ENCODE measurements at regions not wholly inside any gene's neighbourhood (a gene's known extent, or its start where the extent isn't known, plus 50 kb on each side); places are given as distances from the start of the nearest gene placed in this dataset.

DNA sequence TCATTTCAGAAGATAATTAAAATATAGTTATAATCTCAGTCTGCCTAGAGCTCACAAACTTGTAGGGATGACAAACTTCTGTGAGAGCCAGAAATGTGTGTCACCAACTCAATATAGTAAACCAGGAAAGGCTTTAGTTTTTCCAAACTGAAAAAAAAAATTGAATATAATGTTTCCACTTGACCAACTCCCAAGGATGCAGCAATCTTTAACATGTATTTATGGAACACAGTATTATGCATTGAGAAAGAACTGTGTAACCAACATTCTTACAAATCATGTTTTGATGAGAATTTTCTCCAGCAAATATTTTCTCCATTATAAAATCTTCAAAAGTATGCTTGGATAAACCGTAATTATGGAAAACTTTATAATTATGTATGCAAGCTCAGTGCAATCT is 50.1 kb upstream of the KLF12 start:
- no peak overlapping the region for H3K27ac ChIP-seq
- TF ChIP-seq, protein P1, sequence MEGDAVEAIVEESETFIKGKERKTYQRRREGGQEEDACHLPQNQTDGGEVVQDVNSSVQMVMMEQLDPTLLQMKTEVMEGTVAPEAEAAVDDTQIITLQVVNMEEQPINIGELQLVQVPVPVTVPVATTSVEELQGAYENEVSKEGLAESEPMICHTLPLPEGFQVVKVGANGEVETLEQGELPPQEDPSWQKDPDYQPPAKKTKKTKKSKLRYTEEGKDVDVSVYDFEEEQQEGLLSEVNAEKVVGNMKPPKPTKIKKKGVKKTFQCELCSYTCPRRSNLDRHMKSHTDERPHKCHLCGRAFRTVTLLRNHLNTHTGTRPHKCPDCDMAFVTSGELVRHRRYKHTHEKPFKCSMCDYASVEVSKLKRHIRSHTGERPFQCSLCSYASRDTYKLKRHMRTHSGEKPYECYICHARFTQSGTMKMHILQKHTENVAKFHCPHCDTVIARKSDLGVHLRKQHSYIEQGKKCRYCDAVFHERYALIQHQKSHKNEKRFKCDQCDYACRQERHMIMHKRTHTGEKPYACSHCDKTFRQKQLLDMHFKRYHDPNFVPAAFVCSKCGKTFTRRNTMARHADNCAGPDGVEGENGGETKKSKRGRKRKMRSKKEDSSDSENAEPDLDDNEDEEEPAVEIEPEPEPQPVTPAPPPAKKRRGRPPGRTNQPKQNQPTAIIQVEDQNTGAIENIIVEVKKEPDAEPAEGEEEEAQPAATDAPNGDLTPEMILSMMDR (conservative IDR thresholded peaks at IDR 0.05), result no peak
